ENCODE measurements at regions not wholly inside any gene's neighbourhood (a gene's known extent, or its start where the extent isn't known, plus 50 kb on each side); places are given as distances from the start of the nearest gene placed in this dataset.
"Not testable (repeated sequence)": the region's sequence is repeated elsewhere in the genome, so short reads cannot be mapped to it uniquely, and the experiment has no call there.

- no peak for DNase-seq
These were observed 284.5 kb upstream of the POU5F2 start for GRCh38 chr5:94025788-94026473.

GRCh38 chr5:94024620-94025019, 283.2 kb upstream of the POU5F2 start:
- no peak for DNase-seq

GRCh38 chr5:94024101-94024500, 282.7 kb upstream of the POU5F2 start:
- no peak for DNase-seq

- peak in 1 of 3 donors; percentile 4 for DNase-seq
These were observed 279.8 kb upstream of the POU5F2 start for GRCh38 chr5:94021246-94021645.

- DNase-seq, result no peak
These were observed 276.2 kb upstream of the POU5F2 start for GRCh38 chr5:94017579-94017978.

DNA sequence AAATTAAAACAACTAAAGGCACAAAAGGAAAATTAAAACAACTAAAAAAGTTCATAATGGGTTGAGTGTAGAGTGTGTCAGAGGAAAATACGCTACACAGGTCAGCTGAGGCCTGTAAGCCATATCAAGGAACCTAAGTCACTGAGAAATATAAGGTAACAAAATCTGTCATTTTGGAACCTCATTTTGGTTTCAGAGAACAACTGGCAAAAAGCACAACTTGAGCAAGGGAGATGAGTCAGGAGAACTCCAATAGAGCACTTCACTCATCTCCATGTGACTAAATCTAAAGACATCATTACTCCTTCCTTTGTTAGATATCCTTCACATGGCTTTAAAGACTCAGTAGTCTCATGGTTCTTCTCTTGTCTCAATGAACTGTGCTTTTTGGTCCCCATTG, 269.4 kb upstream of the POU5F2 start:
- DNase-seq, result no peak

DNA sequence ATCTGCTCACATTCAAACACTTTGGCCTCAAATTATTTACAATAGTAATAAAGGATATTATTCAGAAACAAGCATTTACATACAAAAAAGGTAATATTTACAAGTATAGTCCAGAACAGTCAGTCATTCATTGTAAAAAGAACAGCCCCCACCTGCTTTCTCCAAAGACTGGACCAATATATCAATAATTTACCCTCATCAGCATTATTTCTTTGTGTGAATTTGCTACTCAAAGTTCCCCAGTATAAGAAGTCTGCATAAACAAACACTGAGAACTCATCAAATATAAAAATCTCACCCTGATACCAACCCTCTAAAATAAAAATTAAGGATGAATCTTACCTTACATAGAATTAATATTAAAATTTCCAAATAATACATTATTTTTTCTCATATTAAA, 267.8 kb upstream of the POU5F2 start:
- DNase-seq, result no peak

DNA sequence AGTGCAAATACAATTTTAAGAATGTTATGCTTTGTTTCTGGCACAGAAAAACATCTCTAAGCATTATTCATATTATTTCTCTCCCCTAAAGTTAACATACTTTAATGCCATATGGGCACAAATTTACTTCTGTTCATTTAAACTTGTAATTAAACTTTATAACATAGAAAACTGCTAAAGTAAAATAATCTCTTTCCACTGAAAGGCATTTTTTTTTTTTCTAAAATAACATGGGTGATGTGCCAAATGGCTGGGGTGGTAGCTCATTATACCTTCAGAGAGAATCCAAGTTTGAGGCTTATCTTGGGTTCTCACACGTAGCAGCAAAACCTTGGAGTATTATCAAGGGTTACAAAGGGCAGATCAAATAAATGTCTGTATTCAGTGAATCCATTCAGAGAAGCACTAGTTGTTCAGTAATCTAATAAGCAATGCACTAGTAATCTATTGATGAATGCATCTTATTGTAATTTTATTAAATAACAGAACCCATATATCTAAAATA, 257.6 kb upstream of the POU5F2 start:
- no peak for DNase-seq

DNA sequence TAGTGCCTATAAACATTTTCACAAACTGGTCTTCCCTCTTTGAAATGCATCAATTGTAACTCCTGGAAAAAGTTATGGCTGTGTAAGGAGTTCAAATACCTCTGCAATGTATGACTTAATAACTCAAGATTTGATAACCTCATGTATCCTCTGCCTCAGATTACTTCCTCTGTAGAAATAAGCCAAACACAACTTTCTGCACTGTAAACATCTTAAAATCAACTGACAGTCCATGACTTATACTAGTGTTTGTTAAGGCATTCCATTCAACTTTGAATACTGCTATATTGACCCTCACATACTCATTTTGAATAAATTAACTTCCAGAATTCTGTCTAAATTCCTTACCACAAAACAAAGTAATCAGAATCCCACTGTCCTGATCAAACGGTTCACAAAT, 256.2 kb upstream of the POU5F2 start:
- DNase-seq, result no peak

DNA sequence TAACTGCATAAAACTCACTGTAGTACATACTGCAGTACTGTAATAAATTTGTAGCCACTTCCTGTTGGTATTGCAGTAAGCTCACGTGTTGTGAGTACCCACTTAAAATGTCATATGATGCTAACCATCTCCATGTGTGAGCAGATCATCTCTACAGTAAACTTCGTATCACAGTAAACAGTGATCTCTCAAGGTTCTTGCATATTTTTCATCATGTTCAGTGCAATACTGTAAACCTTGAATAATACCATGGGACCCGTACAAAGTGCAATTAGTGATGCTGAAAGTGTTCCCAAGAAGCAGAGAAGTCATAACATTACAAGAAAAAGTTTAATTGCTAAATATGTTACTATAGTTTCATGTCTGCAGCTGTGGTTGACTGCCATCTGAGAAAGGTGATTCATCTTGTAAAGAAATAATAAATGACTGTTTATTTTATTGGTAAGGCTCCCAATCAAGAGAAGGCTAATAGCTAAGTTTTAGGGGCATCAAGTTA, 253.8 kb upstream of the POU5F2 start:
- no peak for DNase-seq

DNA sequence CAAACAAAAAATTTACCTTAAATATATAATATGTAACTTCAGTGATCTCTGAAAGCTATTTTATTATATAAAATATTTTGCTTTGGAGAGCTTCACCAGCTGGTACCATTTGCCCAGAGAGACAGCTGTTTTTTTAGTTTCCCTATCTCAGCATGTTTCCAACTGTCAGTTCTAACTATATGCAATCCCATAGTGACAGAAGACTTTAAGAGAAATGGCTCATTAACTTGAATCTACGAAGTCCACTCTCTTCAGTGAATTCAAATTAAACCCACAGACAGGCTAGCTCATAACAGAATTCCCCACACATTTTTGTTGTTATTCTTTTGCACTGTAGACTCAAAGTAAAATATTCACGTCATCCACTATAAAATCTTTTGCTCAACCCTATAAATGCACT, 251.8 kb upstream of the POU5F2 start:
- DNase-seq, result peak in 2 of 3 donors; percentile 3 to 9

GRCh38 chr5:93990504-93991070, 249.2 kb upstream of the POU5F2 start:
- no peak for DNase-seq

DNA sequence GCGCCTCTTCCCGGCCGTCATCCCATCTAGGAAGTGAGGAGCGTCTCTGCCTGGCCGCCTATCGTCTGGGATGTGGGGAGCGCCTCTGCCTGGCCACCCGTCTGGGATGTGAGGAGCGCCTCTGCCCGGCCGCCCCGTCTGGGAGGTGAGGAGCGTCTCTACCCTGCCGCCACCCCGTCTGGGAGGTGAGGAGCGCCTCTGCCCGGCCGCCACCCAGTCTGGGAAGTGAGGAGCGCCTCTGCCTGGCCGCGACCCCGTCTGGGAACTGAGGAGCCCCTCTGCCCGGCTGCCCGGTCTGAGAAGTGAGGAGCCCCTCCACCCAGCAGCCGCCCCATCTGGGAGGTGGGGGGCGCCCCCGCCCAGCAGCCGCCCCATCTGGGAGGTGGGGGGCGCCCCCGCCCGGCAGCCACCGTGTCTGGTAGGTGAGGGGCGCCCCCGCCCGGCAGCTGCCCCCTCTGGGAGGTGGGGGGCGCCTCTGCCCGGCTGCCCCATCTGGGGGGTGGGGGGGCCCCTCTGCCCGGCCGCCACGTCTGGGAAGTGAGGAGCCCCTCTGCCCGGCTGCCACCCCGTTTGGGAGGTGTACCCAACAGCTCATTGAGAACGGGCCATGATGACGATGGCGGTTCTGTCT, 244.7 kb upstream of the POU5F2 start:
- DNase-seq, result not testable (repeated sequence)

DNA sequence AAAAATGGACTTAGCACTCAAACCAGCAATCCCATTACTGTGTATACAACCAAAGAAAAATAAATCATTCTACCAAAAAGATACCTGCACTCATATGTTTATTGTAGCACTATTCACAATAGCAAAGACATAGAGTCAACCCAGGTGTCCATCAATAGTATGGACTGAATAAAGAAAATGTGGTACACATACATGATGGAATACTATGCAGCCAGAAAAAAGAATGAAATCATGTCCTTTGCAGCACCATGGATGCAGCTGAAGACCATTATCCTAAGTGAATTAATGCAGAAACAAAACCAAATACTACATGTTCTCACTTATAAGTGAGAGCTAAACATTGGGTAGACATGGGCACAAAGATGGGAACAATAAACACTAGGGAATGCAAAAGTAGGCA, 236.8 kb upstream of the POU5F2 start:
- no peak for DNase-seq

DNA sequence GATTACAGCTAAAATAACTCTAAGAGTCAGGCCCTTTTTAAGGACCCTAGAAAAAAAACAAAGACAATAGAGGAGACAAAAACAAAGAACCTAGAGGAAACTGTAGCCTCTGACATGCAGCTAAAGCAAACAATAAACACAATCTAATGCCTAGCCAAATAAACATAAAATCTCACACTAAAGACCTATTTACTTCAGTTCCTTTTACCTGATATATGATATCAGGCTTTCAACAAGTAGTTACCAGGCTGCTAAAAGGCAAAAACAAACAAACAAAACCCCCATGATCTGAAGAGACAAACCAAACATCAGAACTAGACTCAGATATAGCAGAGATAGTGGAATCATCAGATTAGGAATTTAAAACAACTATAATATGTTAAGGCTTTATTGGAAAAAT, 226.5 kb upstream of the POU5F2 start:
- no peak for DNase-seq

- DNase-seq, result no peak
These were observed 223.0 kb upstream of the POU5F2 start for GRCh38 chr5:93964421-93964820.

- no peak for DNase-seq
These were observed 218.6 kb upstream of the POU5F2 start for GRCh38 chr5:93960042-93960441.

DNA sequence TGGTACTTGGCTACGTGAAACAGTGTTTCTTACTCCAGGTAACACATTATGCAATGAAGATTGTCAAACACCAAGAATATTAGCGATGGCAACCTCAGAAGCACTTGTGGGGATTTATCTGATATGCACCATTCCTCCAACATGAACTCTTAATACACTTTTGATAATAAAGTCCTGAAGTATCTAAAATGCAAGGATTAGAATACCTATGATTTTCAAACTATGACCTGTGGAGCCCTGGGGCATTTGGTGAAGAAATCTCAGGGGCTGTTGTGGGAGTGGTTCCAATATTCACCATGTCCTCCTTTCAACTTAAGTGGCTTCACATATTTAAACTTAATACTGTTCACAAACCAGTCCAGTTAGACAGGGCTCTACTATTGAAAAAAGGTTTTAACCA, 214.6 kb upstream of the POU5F2 start:
- DNase-seq, result no peak

DNA sequence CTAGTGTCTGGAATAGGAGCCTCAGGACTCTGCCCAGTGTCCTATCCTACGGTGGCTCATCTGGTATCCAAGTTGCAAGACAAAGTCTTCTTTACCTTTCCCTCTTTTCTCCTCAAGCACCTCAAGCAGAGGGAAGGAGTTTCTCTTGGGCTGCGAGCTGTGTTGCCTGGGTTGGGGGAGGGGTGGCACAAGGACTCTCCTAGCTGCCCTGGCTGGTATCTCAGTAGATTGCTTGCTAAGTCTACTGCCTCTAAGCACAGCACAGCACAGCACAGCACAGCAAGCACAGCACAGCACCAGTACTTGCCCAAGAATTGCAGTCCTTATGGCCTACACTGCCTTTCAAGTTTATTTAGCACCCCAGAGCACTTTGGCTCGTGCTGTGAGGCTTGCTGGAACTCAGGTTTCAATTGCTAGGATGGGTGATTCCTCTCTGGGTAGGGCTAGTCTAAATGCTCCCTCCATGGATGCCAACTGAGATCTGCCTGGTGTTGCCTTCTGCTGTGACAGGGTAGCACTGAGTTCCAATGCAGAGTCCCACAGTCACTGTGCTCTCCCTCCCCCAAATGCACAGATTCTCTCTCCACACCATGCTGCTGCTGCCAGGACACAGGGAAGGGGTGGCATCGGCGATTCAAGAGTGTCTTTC, 213.1 kb upstream of the POU5F2 start:
- no peak for DNase-seq

GRCh38 chr5:93953442-93953841, 212.0 kb upstream of the POU5F2 start:
- DNase-seq, result no peak

- DNase-seq, result no peak
These were observed 200.5 kb upstream of the POU5F2 start for GRCh38 chr5:93941897-93942296.

- DNase-seq, result not testable (repeated sequence)
These were observed 191.9 kb upstream of the POU5F2 start for GRCh38 chr5:93933269-93933668.

DNA sequence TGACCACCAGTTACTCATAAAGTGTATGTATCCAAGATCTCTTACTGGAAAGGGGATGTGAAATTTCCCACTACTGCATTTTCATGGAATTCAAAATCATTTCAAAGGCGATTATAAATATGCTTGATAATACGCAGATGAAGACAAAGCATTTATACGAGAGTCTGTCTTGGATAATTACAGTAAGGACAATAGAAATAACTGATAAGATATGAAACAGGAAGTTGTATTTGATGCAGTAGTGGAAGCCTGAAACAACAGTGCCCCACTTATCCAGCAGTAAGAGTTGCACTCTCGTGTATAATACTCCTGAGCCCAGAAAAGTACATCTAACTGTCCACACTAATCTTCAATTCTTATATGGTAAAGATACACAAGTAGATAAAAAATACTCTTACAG, 188.7 kb upstream of the POU5F2 start:
- no peak for DNase-seq
